Right lobe of liver (tissue), 6 donors: ENCODE measurements at regions not wholly inside any gene's neighbourhood (a gene's known extent, or its start where the extent isn't known, plus 50 kb on each side); places are given as distances from the start of the nearest gene placed in this dataset.
A peak's percentile ranks its signal among the peaks of the same experiment; 100 is the strongest.

ENCODE experiments used
- ATAC-seq, 4 donors: fragments of 200-7000 bp; cut with Tn5 transposase; one replicate each; pipeline ENCODE4 v1.9.1; 2020; ENCODE audit warnings: mild to moderate bottlenecking in 4 of 4, moderate library complexity in 4 of 4
- DNase-seq, 3 donors: peaks; one replicate each; pipeline ENCODE4 v3.0.0-alpha.2; 2020
- H3K27ac ChIP-seq, 3 donors: fragments of 200-600 bp; one replicate each; pipeline ENCODE4 v1.8.0; 2022
- H3K27me3 ChIP-seq, 2 donors: fragments of 200-600 bp; one replicate each; pipeline ENCODE4 v1.8.0; 2022
- H3K36me3 ChIP-seq, 4 donors: fragments of 200-600 bp; sonication (generic) in 1 of 4; one replicate each; pipeline versions ENCODE4 v1.5.1 to v1.8.0; 2017 to 2022; ENCODE audit warnings: control low read depth in 1 of 4
- H3K4me1 ChIP-seq, 4 donors: fragments of 200-600 bp; sonication (generic) in 1 of 4; one replicate each; pipeline versions ENCODE4 v1.5.1 to v1.8.0; 2017 to 2022; ENCODE audit warnings: control low read depth in 1 of 4
- H3K4me3 ChIP-seq, 3 donors: fragments of 200-600 bp; one replicate each; pipeline ENCODE4 v1.8.0; 2022
- H3K9me3 ChIP-seq, 4 donors: fragments of 200-600 bp; sonication (generic) in 1 of 4; one replicate each; pipeline versions ENCODE4 v1.5.1 to v1.8.0; 2017 to 2022; ENCODE audit warnings: control low read depth in 1 of 4
- CTCF ChIP-seq, 4 donors: fragments of 200-600 bp in 3 of 4; fragments of 450-650 bp in 1 of 4; IDR thresholded peaks; one replicate each; pipeline versions ENCODE4 v1.5.1 to v1.8.0; 2016 to 2022; ENCODE audit warnings: antibody characterized with exemption in 4 of 4, mild to moderate bottlenecking in 2 of 4
- POLR2A ChIP-seq: fragments of 450-650 bp; IDR thresholded peaks from one replicate; pipeline ENCODE4 v1.6.1; 2017; ENCODE audit warnings: antibody characterized with exemption, mild to moderate bottlenecking
- WGBS: methylation state at CpG from one replicate; pipeline ENCODE4 v1.1.6; 2018; ENCODE audit warnings: low coverage, low lambda C conversion rate; ENCODE audit not compliant: insufficient coverage; ENCODE audit errors: missing lambda C conversion rate; 5-methylcytosine and 5-hydroxymethylcytosine counted together
- intact Hi-C, 2 donors: fragments of 100-400 bp; cut with DNase I; formaldehyde crosslinking; loops; one replicate each; pipeline versions ENCODE4 v1.11.2 to v1.14.1; 2022
- donor health status: DM: no; HTN: yes; CAD: no.
- donor health status: DM: no; HTN: no; CAD: no.
- donor health status: DM: no; HTN: no; CAD: no.
- donor health status: DM: no; HTN: yes; CAD: no.
- donor health status: DM: no; HTN: yes; CAD: no.

- intact Hi-C loops: loop anchor here in 1 of 2 donors (10.0 kb wide), 1 partner anchor 395 kb away; no protein-coding TSS in a partner anchor
- TF ChIP-seq POLR2A: no peak
- TF ChIP-seq CTCF (IDR thresholded peaks at IDR 0.05): no peak
- Histone ChIP-seq H3K4me3 (no peak overlapping the region), H3K36me3 (no peaks in the 10 kb centered on the region), H3K27ac (no peak overlapping the region), H3K9me3 (no peaks in the 10 kb centered on the region), H3K27me3 (no peaks in the 10 kb centered on the region), H3K4me1 (no peaks in the 10 kb centered on the region)
- WGBS: 79% methylated on average over 2 of the region's 2 CpGs
- ATAC-seq: no peak
- DNase-seq: no peak
These were observed 75.9 kb upstream of the HTR4 start for GRCh38 chr5:148730270-148730669.

GRCh38 chr5:148730942-148731898, 76.9 kb upstream of the HTR4 start:
- WGBS: 9% methylated on average over 12 of the region's 12 CpGs
- H3K4me3 ChIP-seq: no peak overlapping the region
- peak in 2 of 3 donors; percentile 54 to 77 for DNase-seq

DNA sequence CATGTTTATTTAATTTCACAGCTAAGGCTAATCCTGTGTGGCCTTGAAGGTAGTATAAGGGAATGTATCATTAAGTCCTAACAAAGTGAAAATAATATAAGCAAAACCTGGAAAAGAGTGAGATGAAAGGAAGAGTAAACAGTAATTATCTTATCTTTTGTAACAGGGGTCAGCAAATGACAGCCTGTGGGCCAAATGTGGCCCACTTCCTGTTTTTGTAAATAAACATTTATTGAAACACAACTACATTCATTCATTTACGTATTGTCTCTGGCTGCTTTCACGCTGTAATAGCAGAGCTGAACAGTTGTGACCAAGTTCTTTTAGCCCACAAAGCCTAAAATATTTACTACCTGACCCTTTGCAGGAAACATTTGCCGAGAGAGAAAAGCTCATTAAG, 78.4 kb upstream of the HTR4 start:
- 54% methylated on average over 3 of the region's 3 CpGs for WGBS

More at GRCh38 chr5:148730942-148731898, 76.9 kb upstream of the HTR4 start:
- TF ChIP-seq CTCF (IDR thresholded peaks at IDR 0.05): peak; percentile 91 to 99 (median 95)
- TF ChIP-seq POLR2A: no peak
- Histone ChIP-seq H3K27me3 (no peaks in the 10 kb centered on the region), H3K4me1 (no peaks in the 10 kb centered on the region), H3K36me3 (no peaks in the 10 kb centered on the region), H3K9me3 (no peaks in the 10 kb centered on the region), H3K27ac (no peak overlapping the region)
- intact Hi-C loops: loop anchor here in 1 of 2 donors (10.0 kb wide), 1 partner anchor 394 kb away; no protein-coding TSS in a partner anchor
- ATAC-seq: peak; percentile 95 to 97 (median 96)

More for the DNA sequence above, 78.4 kb upstream of the HTR4 start:
- ATAC-seq: no peak
- intact Hi-C loops: loop anchor here in 1 of 2 donors (10.0 kb wide), 1 partner anchor 392 kb away; no protein-coding TSS in a partner anchor
- H3K27ac ChIP-seq: no peak overlapping the region
- no peak for DNase-seq
- no peaks in the 10 kb centered on the region for H3K27me3 ChIP-seq
- peaks cover 0 to 8% (median under 1%) of the 10 kb centered on the region in 4 donors for H3K4me1 ChIP-seq
- H3K4me3 ChIP-seq: no peak overlapping the region
- H3K36me3 ChIP-seq: no peaks in the 10 kb centered on the region
- TF ChIP-seq POLR2A (no peak), CTCF (IDR thresholded peaks at IDR 0.05) (no peak)
- no peaks in the 10 kb centered on the region for H3K9me3 ChIP-seq
